Breast epithelium (tissue), 3 donors: ENCODE measurements at regions not wholly inside any gene's neighbourhood (a gene's known extent, or its start where the extent isn't known, plus 50 kb on each side); places are given as distances from the start of the nearest gene placed in this dataset.

Source experiments
- CTCF ChIP-seq, 3 donors: fragments of 450-650 bp; IDR thresholded peaks; one replicate each; pipeline ENCODE4 v1.5.1; 2016 to 2017; ENCODE audit warnings: antibody characterized with exemption in 3 of 3, mild to moderate bottlenecking in 3 of 3, moderate library complexity in 3 of 3
- POLR2A ChIP-seq: fragments of 450-650 bp; IDR thresholded peaks from one replicate; pipeline ENCODE4 v1.6.1; 2016; ENCODE audit warnings: antibody characterized with exemption, mild to moderate bottlenecking, moderate library complexity

GRCh38 chr2:43057026-43057741, 169.2 kb downstream of the ZFP36L2 start:
- TF ChIP-seq CTCF (IDR thresholded peaks at IDR 0.05) (no peak), POLR2A (no peak)
